Stimulated activated CD8-positive, alpha-beta memory T cell treated with anti-CD3 and anti-CD28 coated beads, Interleukin-7, amount 100 ng/mL, for 1 hour (primary cell): ENCODE measurements at regions not wholly inside any gene's neighbourhood (a gene's known extent, or its start where the extent isn't known, plus 50 kb on each side); places are given as distances from the start of the nearest gene placed in this dataset.

ENCODE experiments used
- DNase-seq, 2 donors: peaks; one replicate each; pipeline ENCODE4 v3.0.0-alpha.2; 2020; ENCODE audit warnings: low read depth in 2 of 2

DNA sequence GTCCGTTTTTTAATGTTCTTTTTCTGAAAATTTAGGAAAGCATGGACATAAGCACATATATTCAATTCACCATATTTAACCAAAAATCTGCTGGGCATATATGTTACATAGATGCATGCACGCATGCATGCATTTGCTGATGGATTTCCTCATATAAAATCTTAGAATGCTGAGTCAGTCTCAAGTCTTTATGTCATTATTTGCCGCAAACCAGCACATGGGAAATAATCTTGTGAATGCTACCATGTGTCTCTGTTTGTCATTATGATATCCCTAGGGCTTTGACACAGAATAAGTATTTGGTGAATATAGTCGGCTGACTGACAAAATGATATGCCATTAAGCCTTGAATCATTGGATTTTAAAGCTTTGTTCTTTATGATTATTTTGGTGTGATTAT, 776.5 kb downstream of the KCNT2 start:
- DNase-seq: no peak

DNA sequence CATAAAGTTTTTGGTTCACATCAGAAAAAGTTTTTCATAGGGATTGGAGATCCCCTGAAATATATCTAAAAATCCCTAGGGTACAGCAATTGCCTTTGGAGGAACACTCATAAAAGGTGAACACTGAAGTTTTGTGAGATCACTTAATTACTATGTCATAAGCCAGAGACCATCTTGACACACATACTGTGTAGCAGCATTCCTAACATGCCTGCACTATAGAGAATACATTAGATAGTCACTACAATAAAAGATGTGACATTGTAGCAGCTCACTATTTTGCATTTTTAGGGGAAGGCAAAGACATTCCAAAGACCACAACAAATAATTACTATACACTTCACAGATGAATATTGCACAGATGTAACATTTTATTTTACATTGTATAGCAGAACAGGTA, 779.9 kb downstream of the KCNT2 start:
- no peak for DNase-seq

DNA sequence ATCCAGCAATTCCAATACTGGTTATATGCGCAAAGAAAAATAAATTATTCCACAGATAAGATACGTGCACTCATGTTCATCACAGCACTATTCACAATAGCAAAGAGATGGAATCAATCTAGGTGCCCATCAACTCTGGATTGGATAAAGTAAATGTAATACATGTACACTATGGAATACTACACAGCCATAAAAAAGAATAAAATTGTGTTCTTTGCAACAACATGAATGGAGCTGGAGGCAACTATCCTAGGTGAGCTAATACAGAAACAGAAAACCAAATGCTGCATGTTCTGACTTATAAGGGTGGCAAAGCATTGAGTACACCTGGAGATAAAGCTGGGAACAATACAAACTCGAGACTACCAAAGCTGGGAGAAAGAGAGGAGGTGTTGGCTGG, 787.3 kb downstream of the KCNT2 start:
- DNase-seq: no peak

DNA sequence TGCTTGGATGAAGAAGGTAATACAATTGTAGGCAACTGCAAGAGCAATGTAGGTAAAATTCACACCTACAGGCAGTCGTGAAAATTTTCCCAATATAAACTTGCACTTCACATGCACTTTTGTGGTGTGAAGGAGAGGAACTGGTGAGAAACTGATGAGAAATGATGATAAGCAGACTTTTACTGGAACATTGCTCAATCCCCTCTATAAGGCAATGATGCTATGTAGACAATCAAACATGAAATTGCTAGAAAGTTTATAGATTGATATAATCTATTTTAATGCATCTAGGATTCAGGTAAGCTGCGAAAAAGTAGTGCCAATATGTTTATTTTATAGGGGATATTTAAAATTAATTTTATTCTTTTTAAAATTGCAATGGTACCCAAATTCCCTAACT, 802.2 kb downstream of the KCNT2 start:
- DNase-seq: no peak

DNA sequence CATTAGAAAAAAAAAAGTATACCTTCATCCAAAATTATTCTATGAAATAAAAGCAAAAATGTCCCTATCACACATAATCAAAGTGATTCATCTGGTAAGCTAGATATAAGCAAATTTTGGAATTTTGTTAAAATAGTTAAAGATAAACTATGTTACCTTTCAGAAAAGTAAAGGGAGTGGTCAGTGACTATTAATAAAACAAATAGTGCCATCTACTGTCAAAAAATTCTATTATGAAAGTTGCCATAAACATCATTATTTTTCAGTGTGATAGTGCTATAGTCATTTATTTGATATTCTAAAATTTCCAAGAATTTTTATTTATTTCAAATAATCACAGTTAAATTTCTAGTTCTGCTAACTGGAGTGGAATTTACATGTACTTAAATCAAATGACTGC, 803.7 kb downstream of the KCNT2 start:
- DNase-seq: no peak

DNA sequence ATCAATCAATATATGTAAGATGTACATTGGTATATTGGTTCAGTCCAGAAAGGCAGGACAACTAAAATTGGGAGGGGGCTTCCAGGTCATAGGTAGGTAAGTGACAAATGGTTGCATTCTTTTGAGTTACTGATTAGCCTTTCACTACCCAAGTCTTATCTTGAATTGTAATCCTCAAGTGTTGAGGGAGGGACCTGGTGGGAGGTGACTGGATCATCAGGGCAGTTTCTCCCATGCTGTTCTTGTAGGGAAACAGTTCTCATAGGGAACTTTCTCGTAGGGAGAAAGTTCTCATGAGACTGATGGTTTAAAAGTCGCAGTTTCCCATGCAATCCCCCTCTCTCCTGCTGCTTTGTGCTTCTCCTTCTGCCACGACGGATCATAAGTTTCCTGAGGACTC, 809.2 kb downstream of the KCNT2 start:
- no peak for DNase-seq

DNA sequence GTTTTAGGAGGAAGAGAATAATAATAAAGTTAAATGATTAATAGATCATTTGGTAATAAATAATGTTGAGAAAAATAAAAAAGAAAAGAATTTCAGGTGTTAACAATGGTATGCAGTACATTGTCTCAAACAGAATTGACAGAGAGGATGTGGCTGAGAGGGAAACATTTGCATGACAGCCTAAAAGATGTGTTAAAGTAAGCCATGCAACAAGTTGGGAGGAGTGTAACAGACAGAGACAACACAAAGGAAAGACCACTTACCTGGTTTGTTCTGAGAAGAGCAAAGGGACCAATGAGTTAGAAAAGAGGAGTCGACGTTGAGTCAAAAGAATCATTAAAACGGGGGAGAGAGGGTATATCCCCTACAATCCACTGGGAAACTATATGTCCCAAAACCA, 814.0 kb downstream of the KCNT2 start:
- DNase-seq: no peak

DNA sequence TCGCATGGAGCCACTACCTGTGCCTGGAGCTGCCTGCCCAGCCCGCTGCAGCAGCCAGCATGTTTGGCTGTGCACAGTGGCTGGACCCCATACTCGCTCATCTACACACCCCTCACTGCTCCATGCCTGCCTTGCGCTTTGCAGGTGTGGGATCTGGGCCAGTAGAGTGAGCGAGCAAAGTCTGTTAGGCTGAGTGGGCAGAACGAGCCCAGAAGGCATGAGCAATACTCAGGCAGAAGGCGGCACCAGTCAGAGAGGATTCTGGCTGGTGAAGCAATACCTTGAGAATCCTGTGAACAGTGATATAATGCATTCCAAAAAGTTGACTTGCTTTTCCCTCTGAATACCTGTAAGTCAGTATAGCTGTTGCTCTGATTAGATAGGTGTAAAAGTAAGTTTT, 816.4 kb downstream of the KCNT2 start:
- DNase-seq: no peak

DNA sequence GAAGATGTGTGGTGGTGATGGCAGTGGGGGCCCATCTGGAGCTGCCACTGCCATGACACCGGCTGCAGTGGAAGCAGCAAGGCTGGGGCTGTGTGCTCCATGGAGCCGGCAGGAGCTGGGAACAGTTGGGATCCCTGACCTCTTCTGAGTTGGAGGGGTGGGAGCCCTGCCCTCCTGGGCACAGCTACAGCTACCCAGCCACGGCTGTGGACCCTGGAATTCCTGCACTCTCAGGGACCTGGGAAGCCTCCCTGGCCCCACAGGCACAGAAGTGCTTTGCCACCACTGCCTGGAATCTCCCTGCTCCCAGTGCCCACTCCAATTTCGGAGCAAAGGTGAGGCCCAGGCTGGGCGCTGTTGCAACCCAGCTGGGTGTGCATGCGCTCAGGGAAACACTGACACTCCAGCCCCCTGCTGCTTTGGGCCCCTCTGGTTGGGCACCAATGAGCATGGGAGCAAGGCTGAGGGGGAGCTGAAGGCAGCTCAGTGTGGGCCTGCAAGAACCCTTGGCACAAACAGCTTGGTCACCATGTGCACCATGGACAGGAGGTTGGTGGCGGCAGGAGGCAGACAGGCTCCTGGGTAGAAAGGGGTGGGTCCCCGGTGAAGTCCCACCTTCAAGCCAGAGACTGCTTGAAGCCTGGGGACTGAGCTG, 817.6 kb downstream of the KCNT2 start:
- no peak for DNase-seq

DNA sequence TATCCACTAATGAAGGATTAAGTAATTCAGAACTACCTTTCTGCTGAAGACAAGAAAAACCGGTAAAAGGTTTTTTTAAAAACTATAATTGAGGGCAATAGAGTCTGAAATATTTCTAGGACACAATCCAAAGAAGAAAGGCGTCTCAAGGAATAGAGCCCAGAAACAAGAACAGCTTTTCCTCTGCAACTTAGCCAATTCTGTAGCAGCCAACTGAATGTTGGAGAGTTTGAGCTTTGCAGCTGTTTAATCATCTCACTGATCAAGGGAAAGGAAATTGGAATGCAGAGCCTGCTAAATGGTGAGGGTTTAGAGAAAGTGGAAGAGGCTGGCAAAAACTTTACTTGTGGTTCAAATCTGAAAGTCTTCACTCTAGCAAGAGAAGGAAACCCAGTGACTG, 818.9 kb downstream of the KCNT2 start:
- no peak for DNase-seq

DNA sequence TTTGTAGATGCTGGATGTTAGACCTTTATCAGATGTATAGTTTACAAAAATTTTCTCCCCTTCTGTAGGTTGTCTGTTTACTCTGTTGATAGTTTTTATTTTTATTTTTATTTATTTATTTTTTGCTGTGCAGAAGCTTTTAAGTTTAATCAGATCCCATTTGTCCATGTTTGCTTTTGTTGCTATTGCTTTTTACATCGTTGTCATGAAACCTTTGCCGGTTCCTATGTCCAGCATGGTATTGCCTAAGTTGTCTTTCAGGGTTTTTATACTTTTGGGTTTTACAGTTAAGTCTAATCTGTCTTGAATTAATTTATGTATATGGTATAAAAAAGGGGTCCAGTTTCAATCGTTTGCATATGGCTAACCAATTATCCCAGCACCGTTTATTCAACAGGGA, 819.5 kb downstream of the KCNT2 start:
- no peak for DNase-seq

DNA sequence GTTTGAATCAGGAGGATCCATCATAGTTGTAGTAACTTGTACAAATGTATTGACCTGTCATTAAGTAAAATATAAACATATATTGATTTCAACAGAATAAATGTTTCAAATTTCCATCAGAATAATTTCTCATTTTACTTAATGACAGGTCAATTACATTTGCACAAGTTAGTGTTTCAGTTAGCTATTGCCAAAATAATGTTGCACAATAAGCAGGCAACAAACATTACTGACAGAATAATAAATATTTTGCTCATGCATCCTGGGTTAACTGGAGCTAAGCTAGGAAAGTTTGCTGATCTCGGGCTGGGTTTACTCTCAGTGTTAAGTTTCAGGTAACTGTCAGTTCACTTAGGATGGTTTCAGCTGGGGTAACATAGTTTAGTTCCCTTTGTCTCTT, 822.4 kb downstream of the KCNT2 start:
- DNase-seq: no peak

DNA sequence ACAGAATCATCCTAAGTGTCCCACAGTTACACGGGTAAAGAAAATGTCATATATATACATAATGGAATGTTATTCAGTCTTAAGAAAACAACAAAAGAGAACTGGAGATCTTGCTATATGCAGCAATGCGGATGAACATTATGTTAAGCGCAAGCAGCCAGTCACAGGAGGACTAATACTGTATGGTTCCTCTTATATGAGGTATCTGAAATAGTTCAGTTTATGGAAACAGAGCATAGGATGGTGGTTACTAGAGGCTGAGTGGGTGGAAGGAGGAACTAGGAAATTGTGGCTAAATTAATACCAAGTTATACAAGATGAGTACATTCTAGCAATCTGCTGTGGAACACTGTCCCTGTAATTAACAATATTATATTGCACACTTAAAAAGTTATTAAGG, 834.3 kb downstream of the KCNT2 start:
- no peak for DNase-seq

DNA sequence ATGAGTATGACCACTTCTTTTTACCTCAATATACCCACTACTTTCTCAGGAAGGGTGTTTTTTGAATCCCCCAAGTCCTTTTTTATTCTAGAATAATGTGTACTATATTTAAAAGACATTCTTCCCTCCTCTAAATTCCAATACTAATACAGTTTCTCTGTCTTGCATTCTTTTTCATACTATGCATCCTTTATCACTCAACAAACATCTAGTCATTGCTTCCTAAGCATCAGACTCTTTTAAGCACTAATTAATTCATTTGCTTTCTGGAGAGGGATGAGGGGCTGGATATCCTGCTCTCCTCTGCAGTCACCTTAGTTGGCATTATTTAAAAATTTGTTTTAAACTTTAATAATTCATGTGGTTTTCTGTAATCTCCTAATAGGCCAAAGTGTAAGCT, 838.8 kb downstream of the KCNT2 start:
- DNase-seq: no peak

DNA sequence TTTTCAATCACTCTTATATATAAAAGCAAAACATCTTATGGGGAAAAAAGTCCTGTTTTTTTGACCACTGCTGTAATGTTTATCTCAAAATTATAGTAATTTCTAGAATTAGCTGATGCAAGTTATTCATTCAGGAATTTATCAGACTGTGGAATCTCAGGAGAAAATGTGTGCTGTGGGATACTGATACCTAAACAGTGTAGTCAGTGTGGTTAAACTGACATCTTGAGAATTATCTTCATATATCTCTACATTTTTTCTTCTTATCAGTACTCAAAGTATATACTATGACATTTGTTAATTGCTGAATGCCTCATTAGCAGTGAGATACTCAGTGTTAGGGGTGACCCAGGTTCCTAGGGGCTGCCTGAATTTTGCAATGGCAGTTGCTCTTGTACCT, 839.3 kb downstream of the KCNT2 start:
- DNase-seq: no peak

DNA sequence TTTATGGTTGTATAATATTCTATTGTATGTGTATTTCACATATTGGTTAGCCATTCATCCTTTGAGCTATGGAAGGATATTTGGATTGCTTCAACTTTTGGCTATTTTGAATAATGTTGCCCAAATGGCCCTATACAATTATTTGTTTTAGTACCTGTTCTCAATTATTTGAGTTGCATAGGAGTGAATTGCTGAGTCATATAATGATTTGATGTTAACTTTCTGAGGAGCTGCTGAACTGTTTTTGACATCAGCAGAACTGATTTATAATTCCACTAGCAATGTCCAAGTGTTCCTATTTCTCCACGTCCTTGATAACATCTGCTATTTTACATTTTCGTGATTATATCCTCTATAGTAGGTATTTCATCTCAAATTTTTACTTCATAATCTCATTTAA, 839.9 kb downstream of the KCNT2 start:
- no peak for DNase-seq

DNA sequence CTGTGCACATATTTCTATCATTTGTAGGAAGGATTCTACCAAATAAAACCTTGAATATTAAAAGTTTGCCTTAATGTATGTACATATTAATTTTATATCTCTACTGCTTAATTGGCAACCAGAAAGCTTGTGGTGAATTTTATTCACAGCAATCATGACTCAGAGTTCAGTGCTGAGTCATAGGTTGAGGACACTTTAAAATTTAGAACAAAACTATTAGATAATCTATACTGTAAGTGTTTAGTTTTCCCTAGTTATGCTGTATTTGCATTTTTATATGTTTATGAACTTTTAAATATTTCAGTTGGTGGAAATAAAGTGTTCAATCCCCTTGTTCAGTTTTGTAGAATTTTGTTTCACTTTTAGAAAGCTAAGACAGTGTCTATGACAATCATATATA, 841.5 kb downstream of the KCNT2 start:
- DNase-seq: no peak

DNA sequence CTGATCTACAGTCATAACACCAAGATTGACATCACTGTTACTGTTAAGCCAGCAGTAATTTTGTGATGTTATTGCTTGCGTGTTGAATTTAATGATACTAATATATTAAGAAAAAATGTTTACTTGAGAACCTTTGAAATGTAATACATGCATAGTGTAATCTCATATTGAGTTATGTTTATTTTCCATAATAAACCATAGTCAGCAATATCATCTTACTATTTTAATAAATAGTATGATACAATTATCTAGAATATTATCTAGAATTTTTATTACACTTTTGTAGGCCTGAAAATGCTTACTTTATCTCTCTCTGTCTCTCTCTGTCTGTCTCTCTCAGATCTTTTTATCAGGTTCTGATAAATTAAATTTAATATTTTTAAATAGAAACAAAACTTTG, 843.1 kb downstream of the KCNT2 start:
- DNase-seq: no peak

DNA sequence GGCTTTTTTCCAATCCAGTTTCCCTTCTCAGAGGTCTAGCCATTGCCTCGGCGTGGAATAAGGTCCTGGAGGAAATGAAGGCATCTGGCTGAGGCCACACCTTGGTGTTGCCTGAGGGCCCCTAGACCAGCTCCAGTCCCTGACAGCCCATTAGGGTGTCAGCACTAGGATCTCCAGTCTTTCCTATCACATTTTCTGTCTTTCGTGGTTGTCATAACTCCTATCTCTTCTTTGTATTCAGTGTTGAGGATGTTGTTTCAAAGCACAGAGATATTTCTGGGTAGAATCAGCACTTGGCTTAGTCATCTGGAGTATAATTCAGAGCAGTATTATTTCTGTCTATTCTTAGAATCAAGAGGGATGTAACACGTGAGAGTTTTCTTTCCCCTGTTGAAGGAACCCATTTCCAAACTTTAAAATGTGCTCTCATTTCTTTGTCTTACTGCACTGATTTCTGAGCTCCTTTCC, 844.3 kb downstream of the KCNT2 start:
- no peak for DNase-seq

DNA sequence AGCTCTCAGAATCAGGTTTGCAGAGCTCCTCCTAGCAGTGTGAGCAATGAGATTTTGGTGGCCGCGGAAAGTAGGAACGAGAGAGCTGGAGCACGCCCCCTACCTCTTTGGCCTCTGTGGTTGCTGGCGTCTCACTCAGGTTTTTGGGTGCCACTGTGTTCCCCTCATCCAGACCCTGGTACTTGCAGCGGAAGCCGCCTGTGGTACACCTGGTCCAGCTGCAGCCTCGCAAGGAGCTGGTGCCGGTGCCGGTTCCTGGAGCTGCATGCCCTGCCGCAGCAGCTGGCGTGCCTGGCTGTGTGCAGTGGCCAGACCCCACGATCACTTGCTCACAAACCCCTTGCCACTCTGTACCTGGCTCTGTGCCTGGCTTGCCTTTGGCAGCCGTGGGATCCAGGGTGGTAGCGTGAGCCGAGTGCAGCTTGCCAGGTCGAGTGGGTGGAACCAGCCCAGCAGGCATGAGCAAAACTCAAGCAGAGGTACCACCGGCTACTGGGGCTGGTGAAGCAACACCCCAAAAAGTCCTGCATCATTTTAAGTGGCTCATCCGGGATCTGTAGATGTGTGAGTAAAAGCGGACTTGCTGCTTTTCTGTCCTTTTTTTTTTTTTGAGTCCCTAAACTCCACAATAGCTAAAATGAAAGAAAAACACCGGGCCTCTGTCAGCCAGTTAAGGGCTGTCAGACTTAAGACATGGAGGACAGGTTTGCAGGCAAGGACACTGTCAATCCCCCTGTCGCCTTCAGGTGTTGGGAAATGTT, 844.9 kb downstream of the KCNT2 start:
- DNase-seq: no peak

DNA sequence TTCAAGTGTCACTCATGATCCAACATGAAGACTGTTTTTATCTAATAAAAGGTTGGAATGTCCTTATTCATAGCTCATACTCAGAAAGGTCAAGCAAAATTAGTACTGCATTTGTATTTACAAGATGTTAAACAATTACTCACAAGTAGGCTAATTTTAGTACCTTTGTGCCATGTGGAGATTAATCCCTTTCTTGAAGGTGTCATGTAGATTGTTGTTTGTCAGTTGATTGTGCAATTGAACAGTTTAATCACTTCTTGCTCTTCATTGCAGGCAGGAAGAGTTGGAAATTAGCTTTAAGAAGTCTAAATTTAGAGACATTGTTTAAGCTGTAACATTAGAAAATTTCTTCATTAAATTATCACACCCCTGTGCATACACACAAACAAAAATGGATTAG, 847.1 kb downstream of the KCNT2 start:
- DNase-seq: no peak

DNA sequence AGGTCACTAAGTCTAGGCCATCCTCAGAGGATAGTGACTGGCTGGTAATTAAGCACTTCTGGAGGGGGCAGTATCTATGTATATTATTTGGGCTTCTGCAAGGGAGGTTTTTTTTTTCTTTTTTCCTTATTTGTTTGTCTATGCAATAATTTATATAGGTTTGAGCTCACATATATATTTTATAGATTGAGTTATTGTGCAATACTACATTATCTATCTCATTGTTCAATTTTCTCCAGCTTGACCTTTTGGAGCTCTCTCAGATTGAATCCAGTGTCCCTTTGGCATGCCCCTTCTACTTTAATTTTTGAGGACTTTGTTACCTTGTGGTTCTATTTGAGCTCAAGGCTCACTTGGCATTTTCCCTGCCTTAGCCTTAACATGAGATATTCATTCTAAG, 852.1 kb downstream of the KCNT2 start:
- DNase-seq: no peak

DNA sequence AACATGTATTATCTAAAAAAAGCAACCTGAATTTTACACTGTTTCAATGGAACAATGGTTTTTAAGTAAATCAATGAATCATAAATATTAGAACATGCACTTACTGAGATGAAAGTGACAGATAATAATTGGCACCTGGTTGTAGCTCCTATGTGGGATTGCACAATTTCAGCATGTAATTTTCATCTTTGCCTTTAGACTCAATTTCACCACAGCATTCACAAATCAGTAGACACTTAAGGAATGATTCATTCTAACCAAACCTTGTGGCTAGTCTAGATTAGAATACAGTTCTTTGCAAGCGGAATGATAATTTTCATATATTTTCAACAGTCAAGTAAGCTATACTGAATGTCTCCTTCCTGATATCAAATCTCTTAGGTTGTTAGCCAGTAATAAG, 853.4 kb downstream of the KCNT2 start:
- DNase-seq: no peak

DNA sequence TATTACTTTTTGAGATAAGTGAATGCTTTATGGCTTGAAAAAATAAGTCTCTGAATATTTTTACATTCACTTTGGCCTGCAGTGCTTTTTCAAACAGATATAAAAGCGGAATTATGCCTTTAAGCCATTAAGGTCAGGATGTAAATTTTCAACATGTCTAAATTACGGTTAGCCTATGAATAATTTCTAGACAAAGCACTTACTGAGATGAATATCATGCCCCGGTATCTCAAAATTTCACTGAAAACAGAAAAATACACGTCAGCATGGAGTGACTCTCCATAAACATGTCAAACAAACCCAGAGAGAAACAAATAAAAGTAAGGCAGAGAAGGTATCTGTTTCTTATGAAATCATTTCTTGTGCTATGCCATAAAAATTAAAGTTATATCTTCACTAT, 853.9 kb downstream of the KCNT2 start:
- no peak for DNase-seq
